Neural cell (in vitro differentiated cells): ENCODE measurements at regions not wholly inside any gene's neighbourhood (a gene's known extent, or its start where the extent isn't known, plus 50 kb on each side); places are given as distances from the start of the nearest gene placed in this dataset.

Experiments used
- H2AFZ ChIP-seq: fragments of 200-600, 300-800 bp; sonication (generic), shearing (Covaris generic); 2 replicates; pipeline ENCODE4 v1.6.0; 2014; ENCODE audit warnings: low read depth, mild to moderate bottlenecking, antibody characterized with exemption, low read length, moderate library complexity
- H3F3A ChIP-seq: fragments of 200-600 bp; shearing (Covaris generic); 2 replicates; pipeline ENCODE4 v1.6.1; 2016; ENCODE audit warnings: mild to moderate bottlenecking, moderate library complexity, mixed read lengths, antibody characterized with exemption, low read length; ENCODE audit not compliant: insufficient read depth, poor library complexity, severe bottlenecking
- H3K27ac ChIP-seq: fragments of 200-600, 300-800 bp; sonication (generic), shearing (Covaris generic); 2 replicates; pipeline ENCODE4 v1.5.1; 2014; ENCODE audit warnings: mild to moderate bottlenecking, low read length, moderate library complexity
- H3K27me3 ChIP-seq: fragments of 300-800, 200-600 bp; sonication (generic), shearing (Covaris generic); 2 replicates; pipeline ENCODE4 v1.6.0; 2014; ENCODE audit warnings: mild to moderate bottlenecking, low read depth, low read length, moderate library complexity; ENCODE audit not compliant: insufficient read depth
- H3K36me3 ChIP-seq: fragments of 300-800, 200-600 bp; sonication (generic), shearing (Covaris generic); 2 replicates; pipeline ENCODE4 v1.5.1; 2014; ENCODE audit warnings: mild to moderate bottlenecking, antibody characterized with exemption, low read length, moderate library complexity; ENCODE audit not compliant: insufficient read depth
- H3K4me2 ChIP-seq: fragments of 300-800, 200-600 bp; sonication (generic), shearing (Covaris generic); 2 replicates; pipeline ENCODE4 v1.6.0; 2014; ENCODE audit warnings: mild to moderate bottlenecking, low read length
- H3K4me3 ChIP-seq: fragments of 300-800, 200-600 bp; sonication (generic), shearing (Covaris generic); 2 replicates; pipeline ENCODE4 v1.5.1; 2014; ENCODE audit warnings: mild to moderate bottlenecking, low read length, moderate library complexity
- H3K79me2 ChIP-seq: fragments of 200-600 bp; shearing (Covaris generic); replicated peaks from 2 replicates; pipeline ENCODE4 v1.6.0; 2014; ENCODE audit warnings: mild to moderate bottlenecking, low read length, moderate library complexity; ENCODE audit not compliant: insufficient read depth
- H3K9ac ChIP-seq: fragments of 300-800, 200-600 bp; sonication (generic), shearing (Covaris generic); 2 replicates; pipeline ENCODE4 v1.6.1; 2016; ENCODE audit warnings: mild to moderate bottlenecking, low read length, mixed read lengths
- H3K9me2 ChIP-seq: fragments of 200-600 bp; shearing (Covaris generic); 2 replicates; pipeline ENCODE4 v1.6.1; 2016; ENCODE audit warnings: mild to moderate bottlenecking, low read length, mixed read lengths; ENCODE audit not compliant: insufficient read depth
- H3K9me3 ChIP-seq: fragments of 200-600, 300-800 bp; sonication (generic), shearing (Covaris generic); 2 replicates; pipeline ENCODE4 v1.6.1; 2016; ENCODE audit warnings: mild to moderate bottlenecking, mixed run types, low read length, moderate library complexity, mixed read lengths
- H4K20me1 ChIP-seq: fragments of 200-600 bp; shearing (Covaris generic); 2 replicates; pipeline ENCODE4 v1.6.1; 2016; ENCODE audit warnings: mild to moderate bottlenecking, mixed run types; ENCODE audit not compliant: insufficient read depth
- CTCF ChIP-seq: fragments of 450-650 bp; IDR thresholded peaks from 2 replicates; pipeline ENCODE4 v1.5.1; 2014; ENCODE audit warnings: antibody characterized with exemption, mild to moderate bottlenecking, moderate library complexity; ENCODE audit not compliant: poor library complexity, severe bottlenecking
- EP300 ChIP-seq: fragments of 450-650 bp; conservative IDR thresholded peaks from 2 replicates; pipeline ENCODE4 v1.6.1; 2014; ENCODE audit warnings: antibody characterized with exemption, mild to moderate bottlenecking, moderate library complexity; ENCODE audit not compliant: poor library complexity, severe bottlenecking
- EZH2 ChIP-seq: fragments of 200-600, 300-800 bp; shearing (Covaris generic), sonication (generic); IDR thresholded peaks from 2 replicates; pipeline ENCODE4 v1.6.1; 2014; ENCODE audit warnings: antibody characterized with exemption, low read length, borderline replicate concordance, mild to moderate bottlenecking; ENCODE audit not compliant: insufficient read depth, poor library complexity, severe bottlenecking
- MXI1 ChIP-seq: fragments of 450-650 bp; conservative IDR thresholded peaks from 2 replicates; pipeline ENCODE4 v1.6.1; 2014; ENCODE audit warnings: antibody characterized with exemption, mild to moderate bottlenecking; ENCODE audit not compliant: poor library complexity, severe bottlenecking
- POLR2AphosphoS5 ChIP-seq: IDR thresholded peaks from 2 replicates; pipeline ENCODE4 v1.6.1; 2012
- RAD21 ChIP-seq: fragments of 450-650 bp; conservative IDR thresholded peaks from 2 replicates; pipeline ENCODE4 v1.6.1; 2014; ENCODE audit warnings: antibody characterized with exemption, mild to moderate bottlenecking, moderate library complexity
- REST ChIP-seq: IDR thresholded peaks from 2 replicates; pipeline ENCODE4 v1.6.1; 2012; ENCODE audit warnings: borderline replicate concordance
- SMC3 ChIP-seq: fragments of 450-650 bp; conservative IDR thresholded peaks from 2 replicates; pipeline ENCODE4 v1.6.1; 2014; ENCODE audit warnings: antibody characterized with exemption, mild to moderate bottlenecking, moderate library complexity; ENCODE audit not compliant: poor library complexity
- TAF1 ChIP-seq: IDR thresholded peaks from 2 replicates; pipeline ENCODE4 v1.6.1; 2012; ENCODE audit warnings: low read depth

GRCh38 chr7:88661921-88662320 is 97.6 kb upstream of the ZNF804B start:
- no peak for TF ChIP-seq RAD21
- no peak for TF ChIP-seq EZH2
- no peak for TF ChIP-seq MXI1
- no peak for TF ChIP-seq SMC3
- no peak for TF ChIP-seq TAF1
- TF ChIP-seq REST: no peak
- TF ChIP-seq CTCF: no peak
- no peak for TF ChIP-seq POLR2AphosphoS5
- TF ChIP-seq EP300: no peak
- no peaks in the 10 kb centered on the region for H4K20me1 ChIP-seq
- no peak overlapping the region for H3K4me2 ChIP-seq
- no peaks in the 10 kb centered on the region for H3K9me2 ChIP-seq
- no peak overlapping the region for H3K9ac ChIP-seq
- no peaks in the 10 kb centered on the region for H3K36me3 ChIP-seq
- no peaks in the 10 kb centered on the region for H3K79me2 ChIP-seq
- H3K27ac ChIP-seq: no peak overlapping the region
- H3F3A ChIP-seq: no peaks in the 10 kb centered on the region
- H3K9me3 ChIP-seq: no peaks in the 10 kb centered on the region
- no peak overlapping the region for H2AFZ ChIP-seq
- no peaks in the 10 kb centered on the region for H3K27me3 ChIP-seq
- H3K4me3 ChIP-seq: no peak overlapping the region

GRCh38 chr7:88647825-88648224 is 111.7 kb upstream of the ZNF804B start:
- H3K36me3 ChIP-seq: no peaks in the 10 kb centered on the region
- H3F3A ChIP-seq: no peaks in the 10 kb centered on the region
- no peaks in the 10 kb centered on the region for H3K27me3 ChIP-seq
- no peak overlapping the region for H3K9ac ChIP-seq
- H3K9me2 ChIP-seq: no peaks in the 10 kb centered on the region
- no peak overlapping the region for H3K4me3 ChIP-seq
- H3K79me2 ChIP-seq: no peaks in the 10 kb centered on the region
- H2AFZ ChIP-seq: no peak overlapping the region
- no peak overlapping the region for H3K27ac ChIP-seq
- no peak overlapping the region for H3K4me2 ChIP-seq
- no peaks in the 10 kb centered on the region for H4K20me1 ChIP-seq
- TF ChIP-seq SMC3 (no peak), MXI1 (no peak), TAF1 (no peak), CTCF (no peak), EP300 (no peak), RAD21 (no peak), REST (no peak), EZH2 (no peak)
- H3K9me3 ChIP-seq: no peaks in the 10 kb centered on the region
